HG03520 (cell line): ENCODE measurements at regions not wholly inside any gene's neighbourhood (a gene's known extent, or its start where the extent isn't known, plus 50 kb on each side); places are given as distances from the start of the nearest gene placed in this dataset.
A peak's percentile ranks its signal among the peaks of the same experiment; 100 is the strongest.

Source experiments
- ATAC-seq: cut with Tn5 transposase; IDR thresholded peaks from one replicate; pipeline ENCODE4 v1.9.1; 2021; ENCODE audit warnings: mild to moderate bottlenecking, moderate library complexity; ENCODE audit not compliant: unreplicated experiment

DNA sequence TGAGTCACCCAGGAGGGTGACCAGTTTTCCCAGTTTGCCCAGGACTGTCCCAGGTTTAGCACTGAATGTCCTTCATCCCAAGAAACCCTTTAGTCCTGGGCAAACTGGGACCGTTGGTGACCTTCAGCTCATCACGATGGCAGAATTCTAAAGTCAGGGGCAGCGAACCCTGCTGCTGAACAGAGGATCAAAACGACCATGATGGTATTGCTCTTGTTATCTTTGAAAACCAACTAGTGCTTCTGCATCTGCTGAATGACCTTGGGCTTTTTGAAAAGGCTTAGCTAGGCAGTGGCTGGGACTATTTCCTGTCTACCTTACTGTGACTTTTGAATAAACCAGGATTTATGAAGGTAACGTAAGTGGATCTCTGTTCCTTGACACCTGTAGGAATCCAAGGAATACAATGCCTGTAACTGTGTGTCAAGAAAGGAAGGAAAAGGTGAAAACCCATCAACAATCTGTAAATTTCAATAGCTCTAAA lies 281.9 kb downstream of the SOX9 start:
- no peak for ATAC-seq

DNA sequence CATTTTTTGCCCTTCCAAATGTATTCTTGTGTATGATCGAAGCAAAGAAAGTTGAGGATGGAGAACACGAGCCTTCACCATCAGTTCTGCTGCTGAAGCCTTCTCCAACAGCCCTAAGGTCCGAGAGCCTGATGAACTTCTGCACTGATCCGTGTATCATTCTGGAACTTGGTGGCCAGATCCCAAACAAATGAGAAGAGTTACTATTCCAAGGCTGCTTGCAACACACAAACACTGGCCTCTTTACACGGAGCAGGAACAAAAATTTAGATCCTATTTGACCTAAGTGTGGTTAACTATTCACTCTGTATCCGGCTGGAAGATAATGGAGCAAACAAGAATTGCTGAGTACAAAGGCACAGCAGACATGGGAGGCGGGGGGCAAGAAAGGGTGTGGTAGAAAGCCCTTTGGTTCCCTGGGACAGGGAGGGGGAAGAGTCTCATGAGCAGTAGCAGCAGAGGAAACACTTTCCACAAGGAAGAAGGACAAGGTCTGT lies 282.9 kb downstream of the SOX9 start:
- ATAC-seq, result no peak

DNA sequence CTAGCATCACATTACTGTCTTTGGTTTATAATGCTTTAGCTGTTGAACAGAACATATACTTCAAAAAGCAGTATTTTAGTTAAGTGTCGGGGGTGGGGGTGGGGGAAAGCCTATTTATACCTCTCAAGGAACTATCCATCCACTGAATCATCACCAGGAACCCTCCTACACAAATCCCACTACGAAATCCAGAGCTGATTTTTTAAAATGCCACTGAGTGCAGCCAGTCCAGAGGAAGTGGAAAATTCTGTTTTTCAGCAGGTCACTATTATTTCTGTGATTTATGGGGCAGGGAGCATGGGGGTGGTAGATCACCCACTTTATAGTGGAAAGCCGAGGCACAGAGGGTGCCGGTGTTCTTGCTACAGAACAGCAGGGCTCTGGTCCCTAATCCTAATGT lies 284.1 kb downstream of the SOX9 start:
- ATAC-seq, result no peak

DNA sequence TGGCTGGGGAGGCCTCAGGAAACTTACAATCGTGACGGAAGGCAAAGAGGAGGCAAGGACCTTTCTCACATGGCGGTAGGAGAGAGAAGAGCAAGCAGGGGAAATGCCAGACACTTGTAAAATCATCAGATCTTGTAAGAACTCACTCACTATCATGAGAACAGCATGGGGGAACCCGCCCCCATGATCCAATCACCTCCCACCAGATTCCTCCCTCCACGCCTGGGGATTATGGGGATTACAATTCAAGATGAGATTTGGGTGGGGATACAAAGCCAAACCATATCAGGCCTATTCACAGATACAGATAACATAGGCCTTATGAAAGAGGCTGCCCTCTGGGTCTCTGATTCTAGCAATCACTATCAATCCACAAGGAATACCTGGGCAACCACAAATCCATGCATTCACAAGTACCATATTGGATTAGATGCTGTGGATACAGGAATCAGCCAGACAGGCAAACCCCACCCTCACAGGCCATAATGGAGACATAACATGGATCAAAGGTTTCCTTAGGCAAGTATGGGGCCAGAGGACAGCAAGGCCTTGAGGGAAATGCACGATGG lies 284.9 kb downstream of the SOX9 start:
- ATAC-seq, result no peak

DNA sequence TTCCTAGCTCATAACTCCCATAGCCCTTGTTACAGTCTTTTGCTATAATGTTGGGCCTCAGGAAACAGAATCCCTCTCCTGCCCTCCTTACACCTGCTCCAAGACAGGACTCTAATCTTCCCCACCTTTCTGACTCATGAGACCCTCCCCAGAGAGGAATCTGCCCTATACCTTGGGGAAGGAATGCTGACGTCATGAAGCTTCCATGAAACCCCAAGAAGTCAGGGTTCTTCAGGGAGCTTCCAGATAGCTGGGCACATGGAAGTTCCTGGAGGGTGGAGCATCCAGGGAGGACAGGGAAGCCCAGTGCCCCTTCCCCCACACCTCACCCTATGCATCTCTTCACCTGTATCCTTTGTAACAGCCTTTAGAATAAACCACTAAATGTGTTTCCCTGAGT lies 285.7 kb downstream of the SOX9 start:
- ATAC-seq, result no peak

DNA sequence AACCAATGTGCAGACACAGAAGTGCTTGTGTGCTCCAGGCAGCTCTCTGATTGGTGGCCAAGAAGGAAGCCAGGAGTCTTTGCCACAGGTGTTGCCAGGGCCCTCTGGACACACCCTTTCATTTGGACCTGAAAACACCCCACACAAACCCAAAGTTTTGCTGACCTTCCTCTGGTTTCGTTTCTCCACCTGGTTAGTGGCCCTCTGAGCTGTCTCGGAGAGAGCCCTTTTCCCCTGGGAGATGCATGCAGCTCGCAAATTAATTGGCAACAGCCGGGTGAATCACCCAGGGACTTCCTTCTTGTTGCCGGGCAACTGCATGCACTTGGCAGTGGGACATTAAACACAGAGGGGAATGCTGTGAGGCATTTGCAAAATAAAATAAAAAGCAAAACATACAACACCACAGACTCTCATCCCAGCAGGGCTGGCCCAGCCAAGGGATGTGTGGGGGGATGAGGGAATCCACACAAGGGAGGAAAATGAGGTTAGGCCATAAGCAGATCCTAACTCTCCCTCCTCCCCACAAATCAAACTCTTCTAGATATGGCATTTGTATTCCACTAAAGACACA lies 286.6 kb downstream of the SOX9 start:
- peak; percentile 71 for ATAC-seq

DNA sequence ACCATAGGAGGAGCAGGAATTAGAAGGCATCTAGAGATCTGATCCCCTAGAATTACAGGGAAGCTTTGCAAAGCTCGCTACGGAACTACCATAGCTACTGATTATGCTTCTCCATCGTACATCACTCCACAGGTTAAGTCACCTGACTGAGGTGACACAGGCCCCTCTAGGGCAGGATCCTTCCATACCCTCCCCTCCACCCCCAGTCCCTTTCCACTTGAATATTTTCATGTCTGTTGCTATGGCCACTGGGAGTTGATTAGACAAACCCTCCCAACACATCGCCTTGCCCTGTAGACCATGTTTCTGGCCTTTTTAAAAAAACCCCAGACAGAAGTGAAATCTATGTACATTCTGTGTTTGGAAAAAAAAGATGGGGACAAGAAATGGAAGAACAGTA lies 287.1 kb downstream of the SOX9 start:
- peak; percentile 8 for ATAC-seq

DNA sequence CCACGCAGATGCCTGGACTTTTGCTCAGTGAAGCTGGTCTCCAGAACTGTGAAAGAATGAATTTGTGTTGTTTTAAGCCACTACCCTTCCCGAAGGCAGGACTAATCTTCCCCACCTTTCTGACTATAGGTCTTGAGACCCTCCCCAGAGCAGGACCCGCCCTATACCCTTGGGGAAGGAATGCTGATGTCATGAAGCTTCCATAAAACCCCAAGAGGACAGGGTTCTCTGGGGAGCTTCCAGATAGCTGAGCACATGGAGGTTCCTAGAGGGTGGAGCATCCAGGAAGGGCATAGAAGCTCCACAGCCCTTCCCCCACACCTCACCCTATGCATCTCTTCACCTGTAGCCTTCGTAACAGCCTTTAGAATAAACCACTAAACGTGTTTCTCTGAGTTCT lies 287.8 kb downstream of the SOX9 start:
- ATAC-seq, result no peak

DNA sequence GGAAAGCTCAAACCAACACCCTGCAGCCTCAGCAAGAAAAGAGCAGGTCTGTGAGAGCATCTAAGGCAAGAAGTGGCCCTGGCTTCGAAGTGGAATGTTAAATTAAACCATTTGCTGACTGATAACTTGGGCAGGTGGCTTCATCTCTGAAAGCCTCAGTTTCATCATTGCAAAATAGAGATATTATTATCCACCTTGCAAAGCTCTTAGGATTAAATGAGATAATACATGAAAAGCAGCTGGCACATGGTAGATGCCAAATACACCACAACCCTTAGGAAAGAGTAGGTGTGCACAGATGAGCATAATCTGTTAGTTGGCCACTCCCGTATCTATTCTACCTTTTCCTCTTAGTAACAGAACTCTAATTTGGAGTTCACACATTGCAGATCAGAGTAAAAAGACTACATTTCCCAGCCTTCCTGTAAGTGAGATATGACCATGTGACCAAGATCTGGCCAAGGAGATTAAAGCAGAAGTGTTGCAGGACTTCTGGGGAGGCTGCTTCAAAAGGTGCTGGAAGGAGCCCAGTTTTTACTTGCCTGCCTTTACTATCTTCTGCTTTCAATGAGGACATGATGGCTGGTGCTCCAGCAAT lies 288.7 kb downstream of the SOX9 start:
- no peak for ATAC-seq

DNA sequence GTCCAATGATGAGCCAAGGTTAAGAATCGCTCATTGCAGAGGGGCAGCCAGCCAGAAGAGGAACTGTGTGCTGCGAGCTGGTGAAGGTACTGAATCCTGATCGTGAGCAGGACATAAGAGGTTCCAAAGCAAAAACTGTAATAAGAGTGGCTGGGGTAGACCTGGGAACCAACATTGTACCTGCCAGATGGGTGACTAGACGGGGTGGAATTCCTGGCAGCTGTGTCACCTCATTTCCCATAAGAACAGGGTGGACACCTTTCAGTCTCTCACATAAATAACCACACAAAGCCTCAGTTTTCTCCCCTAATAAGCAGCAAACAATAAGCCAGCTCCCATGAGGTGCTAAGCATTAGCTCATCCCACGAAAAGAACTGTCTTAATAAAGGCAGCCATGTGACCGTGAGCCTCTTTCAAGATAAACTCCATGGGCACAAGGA lies 290.3 kb downstream of the SOX9 start:
- no peak for ATAC-seq

DNA sequence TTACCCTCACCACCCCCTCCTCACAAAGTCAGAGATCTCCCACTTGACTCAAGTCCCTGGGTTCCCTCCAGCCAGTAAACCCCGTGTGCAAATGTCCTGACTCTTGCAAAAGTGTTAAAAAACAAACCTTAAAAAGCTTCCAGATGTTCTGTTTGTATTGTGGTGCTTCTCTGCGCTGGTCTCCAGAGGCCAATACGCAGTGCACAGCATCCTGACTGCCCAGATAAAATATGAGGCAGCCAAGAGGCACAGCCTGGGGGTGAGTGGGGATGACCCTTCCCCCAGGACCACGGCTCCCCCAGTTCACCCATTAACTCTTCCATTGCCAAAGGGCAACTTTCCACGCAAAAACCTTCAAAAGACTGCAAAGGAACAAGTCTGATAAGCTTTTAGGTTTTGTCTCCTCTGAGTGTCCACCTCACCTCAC lies 291.8 kb downstream of the SOX9 start:
- ATAC-seq, result no peak

DNA sequence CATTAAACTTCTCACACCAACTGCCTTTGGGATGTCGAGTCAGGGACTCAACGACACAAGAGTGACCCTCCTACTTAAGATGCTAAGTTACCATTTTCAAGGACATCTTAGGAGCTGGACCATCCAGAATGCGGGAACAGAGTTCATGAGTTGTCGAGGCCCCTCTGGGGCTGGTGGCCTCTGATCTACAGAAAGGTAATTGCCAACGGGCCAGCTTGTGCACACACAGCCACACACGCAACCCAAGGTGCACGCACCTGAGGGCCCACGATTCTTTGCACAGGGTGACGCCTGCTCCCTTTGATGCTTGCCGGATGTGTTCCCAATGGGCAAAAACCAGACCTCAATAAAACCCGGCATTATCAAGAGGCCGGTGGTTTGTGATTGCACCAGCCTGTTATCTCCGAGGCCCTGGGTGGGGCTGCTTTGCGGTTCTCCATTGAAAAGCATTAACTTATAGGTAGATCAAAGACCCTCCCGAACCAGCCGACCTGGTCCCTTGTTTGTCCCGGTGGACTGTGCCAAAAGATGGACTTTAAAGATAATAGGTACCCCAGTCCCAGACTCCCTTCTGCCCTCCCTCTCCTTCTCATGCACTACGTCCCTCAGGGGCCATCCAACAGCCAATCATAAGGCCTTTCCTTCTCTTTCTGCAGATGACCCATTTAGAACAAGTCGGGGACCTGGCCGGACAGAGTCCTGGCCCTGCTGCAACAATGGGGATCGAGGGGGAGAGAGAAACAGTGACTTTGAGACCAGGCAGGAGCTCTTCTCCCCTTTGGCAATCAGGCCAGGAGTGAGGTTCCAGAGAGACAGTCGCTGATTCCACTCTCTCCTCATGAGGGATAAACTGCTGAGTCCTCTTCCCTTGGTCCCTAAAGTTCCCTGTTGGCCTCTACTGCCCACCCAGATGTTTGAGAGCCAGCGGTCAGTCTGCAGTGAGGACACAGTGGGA lies 292.5 kb downstream of the SOX9 start:
- no peak for ATAC-seq

DNA sequence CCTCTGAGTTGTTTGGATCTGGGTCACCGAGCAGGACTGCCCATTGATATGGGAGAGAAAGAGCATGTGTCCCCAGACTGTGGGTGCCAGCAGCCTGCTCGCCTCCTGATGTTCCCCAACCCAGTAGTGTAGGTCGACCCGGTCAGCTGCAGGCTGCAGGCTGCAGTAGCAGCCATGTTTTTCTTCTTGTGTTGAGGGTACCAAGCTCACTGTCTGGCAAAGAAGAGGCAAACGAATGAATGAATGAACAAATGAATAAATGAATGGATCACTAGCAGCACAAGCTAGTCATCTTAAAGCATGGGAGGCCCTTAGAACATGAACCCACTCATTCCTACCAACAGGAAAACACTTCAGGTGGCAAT lies 293.2 kb downstream of the SOX9 start:
- no peak for ATAC-seq

DNA sequence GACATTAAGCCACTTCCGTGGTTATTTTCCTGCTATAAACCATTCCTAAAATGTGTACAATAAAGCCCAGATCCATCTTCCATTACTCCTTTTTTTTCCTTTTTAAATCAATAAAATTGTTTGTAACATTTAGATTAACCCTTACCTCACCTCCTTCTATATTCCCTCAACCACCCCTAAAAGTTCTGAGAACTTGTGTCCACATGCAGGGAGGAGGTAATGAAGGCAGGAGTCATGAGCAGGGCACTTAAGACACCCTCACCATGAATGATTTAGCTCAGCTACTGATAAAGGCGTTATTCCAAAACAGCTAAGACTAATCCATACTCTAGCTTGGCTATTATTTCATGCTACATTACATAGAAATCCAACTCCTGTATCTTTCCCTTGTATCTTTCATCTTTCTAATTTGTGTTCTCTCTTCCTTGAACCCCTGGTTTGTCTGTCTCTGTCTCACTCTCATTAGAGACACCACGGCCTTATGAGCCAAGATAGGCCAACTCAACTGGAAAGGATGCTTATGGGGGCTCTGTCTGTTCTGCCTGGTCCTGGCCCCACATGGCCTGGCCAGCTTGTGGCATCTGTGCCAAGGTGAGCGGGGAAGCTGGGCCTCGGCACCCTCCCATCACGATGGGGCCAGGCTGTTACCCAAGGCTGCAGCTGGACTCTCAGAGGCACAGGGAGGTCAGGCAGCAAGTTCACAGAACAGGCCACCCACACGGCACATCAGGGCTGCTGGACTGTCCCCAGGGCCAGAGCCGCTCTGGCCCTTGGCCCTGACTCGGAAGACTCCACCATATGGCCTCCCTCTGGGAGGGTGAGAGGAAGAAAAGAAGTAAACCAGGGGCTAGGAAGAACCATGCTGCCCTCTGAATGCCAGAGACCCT lies 294.4 kb downstream of the SOX9 start:
- no peak for ATAC-seq

DNA sequence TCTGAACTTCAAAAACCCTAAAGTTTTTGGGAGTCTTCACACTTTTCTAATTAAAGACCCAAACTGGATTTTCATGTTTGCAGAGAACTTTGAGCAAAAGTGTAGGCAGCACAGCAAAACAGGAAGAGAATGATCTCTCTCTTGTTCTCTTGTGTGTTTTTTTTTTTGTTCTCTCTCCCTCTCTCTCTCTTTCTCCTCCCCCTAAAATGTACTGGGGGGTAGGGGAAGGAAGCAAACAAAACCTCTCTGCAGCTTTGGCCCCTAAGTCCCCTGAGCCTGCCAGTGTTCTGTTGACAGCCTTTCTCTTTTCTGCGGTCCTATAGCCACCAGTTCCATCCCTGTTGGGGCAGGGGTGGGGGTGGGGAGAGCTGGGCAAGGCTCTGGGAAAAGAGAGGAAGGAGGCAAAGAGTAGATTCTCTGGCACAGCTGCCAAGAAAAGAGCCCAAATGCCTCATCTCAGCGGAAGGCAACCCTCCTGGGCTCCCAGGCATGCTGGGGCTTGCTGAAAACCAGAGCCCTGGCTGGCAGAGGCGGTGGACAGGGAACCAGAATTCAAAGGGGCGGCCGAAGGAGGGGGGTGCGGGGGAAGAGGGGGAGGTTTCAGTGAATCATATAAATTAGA lies 295.3 kb downstream of the SOX9 start:
- no peak for ATAC-seq

DNA sequence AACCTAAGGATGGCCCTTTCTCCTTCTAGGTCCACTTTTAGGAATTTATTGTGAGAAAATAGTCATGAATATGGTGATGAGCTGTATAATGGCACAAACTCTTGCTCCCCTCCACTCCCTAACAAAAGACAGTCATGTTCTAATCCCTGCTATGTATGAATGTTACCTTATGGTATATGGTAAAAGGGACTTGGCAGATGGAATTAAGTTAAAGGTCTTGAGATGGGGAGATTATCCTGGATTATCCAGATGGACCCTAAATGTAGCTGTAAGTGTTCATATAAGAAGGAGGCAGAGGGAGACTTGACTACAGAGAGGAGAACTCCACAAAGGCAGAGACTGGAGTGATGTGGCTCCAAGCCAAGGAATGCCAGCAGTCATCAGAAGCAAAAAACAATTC lies 296.1 kb downstream of the SOX9 start:
- ATAC-seq, result no peak

DNA sequence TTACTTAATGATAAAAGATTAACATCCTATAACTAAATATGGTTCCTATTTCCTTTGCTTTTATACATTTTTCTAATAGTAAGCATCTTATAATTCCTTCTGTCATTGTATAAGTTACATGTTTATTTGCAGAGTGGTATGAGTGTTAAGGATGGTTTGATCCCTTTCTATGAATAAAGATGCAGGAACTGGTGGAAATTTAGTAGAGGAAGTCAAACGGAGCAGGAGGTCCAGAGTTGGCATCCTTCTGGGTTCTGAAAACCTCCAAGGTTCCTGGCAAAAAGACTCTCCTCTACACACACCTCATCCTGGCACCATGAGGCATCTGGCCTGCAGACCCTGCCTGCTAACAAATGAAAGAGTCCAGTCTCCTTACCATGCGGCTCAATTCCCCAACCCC lies 296.8 kb downstream of the SOX9 start:
- ATAC-seq, result no peak

DNA sequence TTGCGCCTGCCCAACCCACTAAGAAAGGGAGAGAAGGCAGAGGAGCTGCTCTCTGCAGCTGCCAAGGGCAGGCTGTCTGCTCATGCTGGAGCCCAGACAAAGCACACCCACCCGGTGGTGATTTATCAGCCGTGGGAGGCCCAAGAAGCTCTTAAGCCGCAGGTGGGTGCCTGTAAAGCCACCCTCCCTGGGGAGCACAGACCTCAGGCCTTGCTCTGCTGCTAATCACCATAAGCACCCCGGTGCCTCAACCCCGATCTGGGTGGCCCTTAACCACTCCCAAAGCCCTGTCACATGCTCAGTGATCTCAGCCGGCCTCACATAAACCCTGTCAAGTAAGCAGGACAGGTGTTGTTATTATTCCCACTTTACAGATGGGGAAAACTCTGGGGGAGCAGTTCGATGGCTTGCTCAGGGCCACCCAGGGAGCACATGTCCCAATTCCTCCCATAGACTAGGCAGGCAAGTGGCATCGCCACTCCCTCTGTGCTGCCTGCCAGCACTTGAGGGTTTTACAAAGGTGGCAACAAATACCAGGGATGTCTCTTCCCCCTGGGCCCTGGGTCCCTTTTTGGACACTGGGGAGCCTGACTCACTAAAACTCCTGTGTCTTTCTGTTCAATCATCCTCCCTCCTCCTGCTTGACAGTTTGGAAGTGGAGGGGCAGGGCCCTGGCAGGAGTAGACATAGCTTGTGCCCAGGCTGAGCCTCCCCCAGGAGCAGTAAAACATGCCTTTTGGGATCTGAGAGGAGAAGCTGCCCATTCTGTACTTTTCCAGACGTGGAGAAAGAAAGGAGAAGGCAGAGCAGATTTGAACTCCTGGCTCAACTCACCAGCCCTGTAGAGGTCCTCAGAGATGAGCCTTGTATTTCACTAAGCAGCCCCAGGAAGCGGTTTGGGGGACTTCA lies 299.3 kb downstream of the SOX9 start:
- peak; percentile 36 for ATAC-seq

DNA sequence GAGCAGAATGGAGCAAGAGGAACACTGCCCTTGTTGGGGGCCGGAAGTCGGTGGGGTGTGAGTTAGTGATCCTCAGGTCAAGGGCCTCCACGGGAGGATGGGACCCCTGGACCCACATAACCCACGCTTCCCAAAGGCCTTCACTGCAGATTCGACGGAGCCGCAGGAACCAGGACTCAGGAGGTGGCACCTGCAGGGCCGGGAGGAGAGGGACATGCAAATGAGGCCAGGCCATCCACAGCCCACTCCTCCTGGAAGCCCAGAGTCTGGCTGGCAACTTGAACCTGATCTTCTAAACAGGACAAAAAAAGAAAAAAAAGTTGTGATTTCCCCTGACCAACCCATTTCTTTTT lies 299.9 kb downstream of the SOX9 start:
- ATAC-seq, result no peak
